ENCODE measurements at regions not wholly inside any gene's neighbourhood (a gene's known extent, or its start where the extent isn't known, plus 50 kb on each side); places are given as distances from the start of the nearest gene placed in this dataset.

DNA sequence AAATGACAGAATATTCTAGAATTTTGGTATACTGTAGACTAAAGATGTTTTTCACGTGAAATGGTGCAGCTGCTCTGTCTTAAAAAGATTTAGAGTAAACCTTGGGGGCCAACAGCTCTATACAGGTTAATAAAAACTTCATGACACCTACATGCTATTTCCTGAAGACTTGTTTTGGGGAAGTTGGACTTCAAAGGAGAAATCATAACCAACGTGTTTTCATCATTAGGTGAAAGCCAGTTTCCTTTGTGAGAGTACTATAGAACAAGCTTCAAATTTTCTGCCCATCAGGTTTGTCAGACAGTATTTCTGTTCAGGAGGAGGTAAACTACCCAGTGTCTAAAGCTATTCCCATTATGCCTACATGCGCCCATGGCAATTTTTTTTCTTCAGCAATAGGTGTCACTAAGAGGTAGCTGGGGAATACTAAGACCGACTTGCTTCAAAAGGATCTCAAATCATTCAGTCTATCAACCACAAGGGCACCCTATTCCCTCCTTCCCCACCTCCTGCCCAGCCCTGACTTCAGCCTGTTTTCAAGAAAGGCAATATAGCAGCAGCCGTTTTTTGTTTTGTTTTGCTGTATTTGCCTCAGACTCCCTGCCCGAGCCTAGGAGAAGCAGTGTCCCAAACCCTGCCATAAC is 237.3 kb upstream of the SP8 start:
- TF ChIP-seq, protein P1, sequence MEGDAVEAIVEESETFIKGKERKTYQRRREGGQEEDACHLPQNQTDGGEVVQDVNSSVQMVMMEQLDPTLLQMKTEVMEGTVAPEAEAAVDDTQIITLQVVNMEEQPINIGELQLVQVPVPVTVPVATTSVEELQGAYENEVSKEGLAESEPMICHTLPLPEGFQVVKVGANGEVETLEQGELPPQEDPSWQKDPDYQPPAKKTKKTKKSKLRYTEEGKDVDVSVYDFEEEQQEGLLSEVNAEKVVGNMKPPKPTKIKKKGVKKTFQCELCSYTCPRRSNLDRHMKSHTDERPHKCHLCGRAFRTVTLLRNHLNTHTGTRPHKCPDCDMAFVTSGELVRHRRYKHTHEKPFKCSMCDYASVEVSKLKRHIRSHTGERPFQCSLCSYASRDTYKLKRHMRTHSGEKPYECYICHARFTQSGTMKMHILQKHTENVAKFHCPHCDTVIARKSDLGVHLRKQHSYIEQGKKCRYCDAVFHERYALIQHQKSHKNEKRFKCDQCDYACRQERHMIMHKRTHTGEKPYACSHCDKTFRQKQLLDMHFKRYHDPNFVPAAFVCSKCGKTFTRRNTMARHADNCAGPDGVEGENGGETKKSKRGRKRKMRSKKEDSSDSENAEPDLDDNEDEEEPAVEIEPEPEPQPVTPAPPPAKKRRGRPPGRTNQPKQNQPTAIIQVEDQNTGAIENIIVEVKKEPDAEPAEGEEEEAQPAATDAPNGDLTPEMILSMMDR (IDR thresholded peaks at IDR 0.05): no peak
- no peak for TF ChIP-seq EZH2phosphoT487 (IDR thresholded peaks at IDR 0.05)
- no peak for TF ChIP-seq EZH2 (IDR thresholded peaks at IDR 0.05)

All from neural progenitor cell (in vitro differentiated cells).